Vagina (tissue), 2 donors: ENCODE measurements at regions not wholly inside any gene's neighbourhood (a gene's known extent, or its start where the extent isn't known, plus 50 kb on each side); places are given as distances from the start of the nearest gene placed in this dataset.

Experiments
- CTCF ChIP-seq, 3 experiments: fragments of 450-650 bp in 2 of 3; fragments of 200-600 bp in 1 of 3; sonication (generic) in 1 of 3; IDR thresholded peaks; one replicate each; pipeline ENCODE4 v1.5.1; 2017 to 2019; ENCODE audit warnings: antibody characterized with exemption in 3 of 3, mild to moderate bottlenecking in 2 of 3, moderate library complexity in 2 of 3
- POLR2A ChIP-seq, 2 donors: fragments of 450-650 bp; IDR thresholded peaks; one replicate each; pipeline ENCODE4 v1.6.1; 2017; ENCODE audit warnings: antibody characterized with exemption in 2 of 2, mild to moderate bottlenecking in 2 of 2, moderate library complexity in 2 of 2
- POLR2AphosphoS5 ChIP-seq, 2 donors: sonication (generic); formaldehyde crosslinking; IDR thresholded peaks; one replicate each; pipeline ENCODE4 v1.9.0; 2017; ENCODE audit warnings: antibody characterized with exemption in 2 of 2, mild to moderate bottlenecking in 2 of 2, low read depth in 1 of 2; ENCODE audit not compliant: insufficient read depth in 1 of 2

- TF ChIP-seq CTCF (IDR thresholded peaks at IDR 0.05) (no peak), POLR2A (IDR thresholded peaks at IDR 0.05) (no peak), POLR2AphosphoS5 (IDR thresholded peaks at IDR 0.05; ENCODE audit: insufficient read depth in 1 of 2, low read depth in 1 of 2) (no peak)
Observed at GRCh38 chr20:57974863-57975262, 253.6 kb downstream of the ANKRD60 start.
